Mammary epithelial cell (primary cell): ENCODE measurements at regions not wholly inside any gene's neighbourhood (a gene's known extent, or its start where the extent isn't known, plus 50 kb on each side); places are given as distances from the start of the nearest gene placed in this dataset.
A peak's percentile ranks its signal among the peaks of the same experiment; 100 is the strongest.

Experiments
- EZH2 ChIP-seq: IDR thresholded peaks from 2 replicates; pipeline ENCODE4 v1.6.1; 2012; ENCODE audit warnings: low read length, inconsistent platforms, borderline replicate concordance
- TF ChIP-seq, protein P1 (sequence below), 2 donors: IDR thresholded peaks in 1 of 2; conservative IDR thresholded peaks in 1 of 2; 2 replicates each; pipeline ENCODE4 v1.5.1; 2011 to 2012; ENCODE audit warnings: inconsistent platforms in 2 of 2, low read length in 2 of 2, mild to moderate bottlenecking in 2 of 2, control low read depth in 1 of 2, low read depth in 1 of 2; ENCODE audit not compliant: insufficient read depth in 1 of 2; ENCODE audit errors: extremely low read depth in 1 of 2

DNA sequence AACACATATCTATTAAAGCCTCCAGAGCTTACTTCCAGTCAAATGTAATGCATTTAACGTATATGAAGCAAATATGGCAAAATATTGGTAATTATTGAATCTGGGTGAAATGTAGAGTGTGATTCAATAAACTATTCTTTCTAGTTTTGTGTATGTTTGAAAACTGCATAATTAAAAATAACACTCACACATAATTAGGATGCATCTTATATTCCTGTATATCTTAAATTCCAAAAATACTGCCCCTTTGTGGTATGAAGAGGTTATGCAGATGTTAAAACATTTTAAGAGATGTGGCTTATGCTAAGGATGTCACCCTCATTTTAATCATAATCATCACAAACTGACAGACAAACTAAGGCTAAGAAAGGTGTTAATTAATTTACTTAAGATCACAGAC lies 182.9 kb downstream of the COX18 start:
- TF ChIP-seq, protein P1, sequence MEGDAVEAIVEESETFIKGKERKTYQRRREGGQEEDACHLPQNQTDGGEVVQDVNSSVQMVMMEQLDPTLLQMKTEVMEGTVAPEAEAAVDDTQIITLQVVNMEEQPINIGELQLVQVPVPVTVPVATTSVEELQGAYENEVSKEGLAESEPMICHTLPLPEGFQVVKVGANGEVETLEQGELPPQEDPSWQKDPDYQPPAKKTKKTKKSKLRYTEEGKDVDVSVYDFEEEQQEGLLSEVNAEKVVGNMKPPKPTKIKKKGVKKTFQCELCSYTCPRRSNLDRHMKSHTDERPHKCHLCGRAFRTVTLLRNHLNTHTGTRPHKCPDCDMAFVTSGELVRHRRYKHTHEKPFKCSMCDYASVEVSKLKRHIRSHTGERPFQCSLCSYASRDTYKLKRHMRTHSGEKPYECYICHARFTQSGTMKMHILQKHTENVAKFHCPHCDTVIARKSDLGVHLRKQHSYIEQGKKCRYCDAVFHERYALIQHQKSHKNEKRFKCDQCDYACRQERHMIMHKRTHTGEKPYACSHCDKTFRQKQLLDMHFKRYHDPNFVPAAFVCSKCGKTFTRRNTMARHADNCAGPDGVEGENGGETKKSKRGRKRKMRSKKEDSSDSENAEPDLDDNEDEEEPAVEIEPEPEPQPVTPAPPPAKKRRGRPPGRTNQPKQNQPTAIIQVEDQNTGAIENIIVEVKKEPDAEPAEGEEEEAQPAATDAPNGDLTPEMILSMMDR (conservative IDR thresholded peaks at IDR 0.05 in 1 of 2, IDR thresholded peaks at IDR 0.05 in 1 of 2; ENCODE audit: extremely low read depth in 1 of 2, insufficient read depth in 1 of 2, low read depth in 1 of 2, low read length in 2 of 2) = peak; percentile 44 to 51
- TF ChIP-seq EZH2 = no peak
